CD8-positive, alpha-beta memory T cell (primary cell): ENCODE measurements at regions not wholly inside any gene's neighbourhood (a gene's known extent, or its start where the extent isn't known, plus 50 kb on each side); places are given as distances from the start of the nearest gene placed in this dataset.
A peak's percentile ranks its signal among the peaks of the same experiment; 100 is the strongest.

Source experiments
- CTCF ChIA-PET: fragments of 350-600 bp; sonication (Branson Sonifier 250); formaldehyde crosslinking; loops from one replicate; lab custom pipeline; 2021; ENCODE audit warnings: antibody characterized with exemption; lab: Charles Lee
- POLR2A ChIA-PET: fragments of 350-600 bp; sonication (Branson Sonifier 250); formaldehyde crosslinking; loops from one replicate; lab custom pipeline; 2021; ENCODE audit warnings: antibody characterized with exemption; lab: Charles Lee
- DNase-seq, 5 donors: peaks; one replicate each; pipeline versions ENCODE4 v3.0.0 to v3.0.0-alpha.2; 2020 to 2022; ENCODE audit warnings: mixed read lengths in 1 of 5
- H3K27ac ChIP-seq: one replicate; pipeline ENCODE4 v1.7.0; 2013; ENCODE audit warnings: low read depth, mild to moderate bottlenecking, low read length, moderate library complexity
- H3K27me3 ChIP-seq: 2 replicates; pipeline ENCODE4 v1.7.0; 2013; ENCODE audit warnings: low read length, mild to moderate bottlenecking; ENCODE audit not compliant: insufficient read depth, poor library complexity, severe bottlenecking
- H3K36me3 ChIP-seq: 2 replicates; pipeline ENCODE4 v1.7.0; 2013; ENCODE audit warnings: mild to moderate bottlenecking, low read length, moderate library complexity; ENCODE audit not compliant: insufficient read depth
- H3K4me1 ChIP-seq: 2 replicates; pipeline ENCODE4 v1.7.0; 2013; ENCODE audit warnings: mild to moderate bottlenecking, low read length, moderate library complexity; ENCODE audit not compliant: insufficient read depth
- H3K4me3 ChIP-seq: 2 replicates; pipeline ENCODE4 v1.7.0; 2013; ENCODE audit warnings: mild to moderate bottlenecking, low read length
- H3K9me3 ChIP-seq: 2 replicates; pipeline ENCODE4 v1.7.0; 2013; ENCODE audit warnings: mild to moderate bottlenecking, low read length
- H3K27ac Mint-ChIP-seq, 8 donors: one replicate each; pipeline ENCODE4 v1.8.0; 2020 to 2021; ENCODE audit warnings: mixed read lengths in 8 of 8, mild to moderate bottlenecking in 6 of 8, inconsistent platforms in 3 of 8, moderate library complexity in 3 of 8
- H3K27me3 Mint-ChIP-seq, 2 donors: one replicate each; pipeline ENCODE4 v1.8.0; 2020 to 2021; ENCODE audit warnings: mixed read lengths in 2 of 2, mild to moderate bottlenecking in 1 of 2, moderate library complexity in 1 of 2
- H3K36me3 Mint-ChIP-seq, 3 donors: one replicate each; pipeline ENCODE4 v1.8.0; 2020 to 2021; ENCODE audit warnings: mixed read lengths in 3 of 3, inconsistent platforms in 1 of 3, mild to moderate bottlenecking in 1 of 3
- H3K4me1 Mint-ChIP-seq, 3 donors: one replicate each; pipeline ENCODE4 v1.8.0; 2020 to 2021; ENCODE audit warnings: mixed read lengths in 3 of 3, inconsistent platforms in 1 of 3, mild to moderate bottlenecking in 1 of 3
- H3K4me3 Mint-ChIP-seq, 7 donors: one replicate each; pipeline ENCODE4 v1.8.0; 2020 to 2021; ENCODE audit warnings: mixed read lengths in 7 of 7, mild to moderate bottlenecking in 6 of 7, moderate library complexity in 4 of 7, inconsistent platforms in 2 of 7
- H3K9me3 Mint-ChIP-seq, 5 donors: one replicate each; pipeline ENCODE4 v1.8.0; 2020 to 2022; ENCODE audit warnings: mixed read lengths in 5 of 5, mild to moderate bottlenecking in 3 of 5, moderate library complexity in 2 of 5, inconsistent platforms in 1 of 5

DNA sequence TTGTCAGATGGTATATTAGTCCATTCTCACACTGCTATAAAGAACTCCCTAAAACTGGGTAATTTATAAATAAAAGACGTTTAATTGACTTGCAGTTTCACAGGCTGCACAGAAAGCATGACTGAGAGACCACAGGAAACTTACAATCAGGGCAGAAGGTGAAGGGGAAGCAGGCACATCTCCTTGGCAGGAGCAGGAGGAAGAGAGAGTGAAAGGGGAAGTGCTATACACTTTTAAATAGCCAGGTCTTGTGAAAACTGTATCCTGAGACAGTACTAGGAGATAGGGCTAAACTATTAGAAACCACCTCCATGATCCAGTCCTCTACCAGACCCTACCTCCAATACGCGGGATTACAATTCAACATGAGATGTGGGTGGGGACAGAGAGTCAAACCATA lies 193.9 kb upstream of the KCNG1 start:
- Histone ChIP-seq H3K4me3 (no peak overlapping the region), H3K36me3 (no peaks in the 10 kb centered on the region), H3K27ac (no peak overlapping the region), H3K27me3 (no peaks in the 10 kb centered on the region), H3K9me3 (no peaks in the 10 kb centered on the region), H3K4me1 (no peaks in the 10 kb centered on the region)
- CTCF ChIA-PET: no interaction called here
- Mint-ChIP-seq H3K27ac (no peak overlapping the region), H3K4me1 (peaks cover 8 to 10% (median 9%) of the 10 kb centered on the region in 3 donors), H3K27me3 (peaks cover 57 to 81% of the 10 kb centered on the region in 2 donors), H3K9me3 (peaks cover 0 to 16% (median 5%) of the 10 kb centered on the region in 5 donors), H3K36me3 (peaks cover 0 to 15% (median 0%) of the 10 kb centered on the region in 3 donors), H3K4me3 (no peak overlapping the region)
- POLR2A ChIA-PET: no interaction called here
- no peak for DNase-seq

DNA sequence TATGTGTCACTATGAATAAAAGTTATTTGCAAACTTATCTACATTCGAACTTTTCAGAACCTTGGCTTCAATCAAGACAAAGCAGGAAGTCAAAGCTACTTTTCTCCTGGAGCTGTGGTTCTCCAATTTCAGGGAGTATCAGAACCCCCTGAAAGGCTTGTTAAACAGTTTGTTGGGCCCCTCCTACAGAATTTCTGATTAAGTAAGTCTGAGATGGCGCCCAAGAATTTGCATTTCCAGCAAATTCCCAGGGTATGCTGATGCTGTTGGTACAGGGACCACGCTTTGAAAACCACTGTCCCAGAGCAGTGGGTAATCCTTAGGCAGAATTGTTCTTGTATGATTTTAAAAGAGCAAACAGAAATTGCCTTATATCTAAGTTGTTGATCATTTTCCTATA lies 189.9 kb upstream of the KCNG1 start:
- Mint-ChIP-seq H3K4me1 (no peaks in the 10 kb centered on the region), H3K9me3 (peaks cover 0 to 13% (median 5%) of the 10 kb centered on the region in 5 donors), H3K4me3 (no peak overlapping the region), H3K36me3 (peaks cover 0 to 15% (median 0%) of the 10 kb centered on the region in 3 donors), H3K27ac (no peak overlapping the region), H3K27me3 (peaks cover 44 to 78% of the 10 kb centered on the region in 2 donors)
- no peaks in the 10 kb centered on the region for H3K4me1 ChIP-seq
- H3K9me3 ChIP-seq: no peaks in the 10 kb centered on the region
- H3K27ac ChIP-seq: no peak overlapping the region
- H3K36me3 ChIP-seq: no peaks in the 10 kb centered on the region
- H3K27me3 ChIP-seq: no peaks in the 10 kb centered on the region
- ChIA-PET POLR2A (no interaction called here), CTCF (no interaction called here)
- DNase-seq: no peak
- no peak overlapping the region for H3K4me3 ChIP-seq

DNA sequence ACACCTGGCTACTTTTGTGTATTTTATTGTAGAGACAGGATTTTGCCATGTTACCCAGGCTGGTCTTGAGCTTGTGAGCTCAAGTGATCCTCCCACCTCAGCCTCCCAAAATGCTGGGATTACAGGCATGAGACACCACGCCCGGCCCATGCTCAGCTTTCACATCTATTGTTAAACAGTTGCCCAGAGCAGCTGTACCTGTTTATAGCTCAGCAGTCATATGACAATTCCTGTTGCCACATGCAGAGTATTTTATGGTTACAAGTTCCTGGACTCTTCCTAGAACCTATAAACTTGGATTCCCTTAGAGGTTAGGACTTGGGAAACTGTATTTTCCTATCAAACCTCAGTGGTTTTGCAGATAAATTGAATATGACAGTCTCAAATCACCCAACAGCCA lies 188.3 kb upstream of the KCNG1 start:
- no peak overlapping the region for H3K27ac ChIP-seq
- Mint-ChIP-seq H3K4me1 (no peaks in the 10 kb centered on the region), H3K9me3 (no peaks in the 10 kb centered on the region), H3K36me3 (peaks cover 0 to 4% (median 0%) of the 10 kb centered on the region in 3 donors), H3K27me3 (peaks cover 32 to 74% of the 10 kb centered on the region in 2 donors), H3K4me3 (no peak overlapping the region), H3K27ac (no peak overlapping the region)
- no peak for DNase-seq
- no peaks in the 10 kb centered on the region for H3K9me3 ChIP-seq
- no peaks in the 10 kb centered on the region for H3K27me3 ChIP-seq
- no peaks in the 10 kb centered on the region for H3K36me3 ChIP-seq
- no peaks in the 10 kb centered on the region for H3K4me1 ChIP-seq
- CTCF ChIA-PET: no interaction called here
- POLR2A ChIA-PET: no interaction called here
- no peak overlapping the region for H3K4me3 ChIP-seq

DNA sequence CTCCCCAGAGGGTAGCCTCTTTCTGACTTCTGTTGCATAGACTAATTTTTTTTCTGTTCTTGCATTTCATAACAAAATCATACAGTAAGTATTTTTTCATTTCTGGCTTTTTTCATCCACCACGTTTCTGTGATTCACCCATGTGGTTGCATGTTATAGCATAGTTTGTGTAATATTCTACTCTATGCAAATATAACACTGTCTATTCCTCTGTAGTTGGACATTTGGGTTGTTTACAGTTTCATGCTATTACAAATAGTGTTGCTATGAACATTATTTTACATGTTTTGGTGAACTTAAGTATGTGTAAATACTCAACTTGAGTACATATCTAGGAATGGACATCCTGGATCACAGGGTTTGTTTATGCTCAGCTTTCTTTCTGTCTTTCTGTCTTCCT lies 187.2 kb upstream of the KCNG1 start:
- H3K27ac ChIP-seq: no peak overlapping the region
- no peak overlapping the region for H3K4me3 ChIP-seq
- H3K9me3 ChIP-seq: no peaks in the 10 kb centered on the region
- Mint-ChIP-seq H3K9me3 (no peaks in the 10 kb centered on the region), H3K36me3 (peaks cover 0 to under 1% (median 0%) of the 10 kb centered on the region in 3 donors), H3K4me1 (no peaks in the 10 kb centered on the region), H3K27me3 (peaks cover 25 to 65% of the 10 kb centered on the region in 2 donors), H3K4me3 (no peak overlapping the region), H3K27ac (no peak overlapping the region)
- CTCF ChIA-PET: no interaction called here
- H3K27me3 ChIP-seq: no peaks in the 10 kb centered on the region
- H3K36me3 ChIP-seq: no peaks in the 10 kb centered on the region
- no peaks in the 10 kb centered on the region for H3K4me1 ChIP-seq
- POLR2A ChIA-PET: interaction anchor here (0.6 kb wide), 1 partner anchor 23 kb away, joined by 5 read pairs; no protein-coding TSS in a partner anchor
- no peak for DNase-seq

DNA sequence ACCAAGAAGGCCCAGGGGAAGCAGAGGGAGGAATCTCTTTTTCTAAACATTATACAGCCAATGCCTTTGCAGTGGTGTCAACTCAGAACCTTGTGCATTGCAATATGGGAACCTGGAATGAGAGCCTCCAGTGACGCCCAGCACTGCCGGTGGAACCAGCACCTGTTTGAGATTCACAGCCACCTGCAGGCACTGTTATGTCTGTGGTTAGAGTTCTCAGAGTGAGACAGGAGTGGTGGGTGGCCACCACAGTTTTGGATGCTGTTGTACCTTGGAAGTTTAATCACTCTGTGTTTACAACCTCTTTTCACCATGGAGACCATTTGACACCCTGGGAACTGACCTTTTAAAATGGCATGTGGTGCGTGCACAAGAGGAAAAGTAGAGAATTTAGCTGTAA lies 185.3 kb upstream of the KCNG1 start:
- Mint-ChIP-seq H3K27me3 (peaks cover 14 to 55% of the 10 kb centered on the region in 2 donors), H3K4me3 (no peak overlapping the region), H3K36me3 (no peaks in the 10 kb centered on the region), H3K9me3 (no peaks in the 10 kb centered on the region), H3K4me1 (no peaks in the 10 kb centered on the region), H3K27ac (no peak overlapping the region)
- Histone ChIP-seq H3K4me3 (no peak overlapping the region), H3K9me3 (no peaks in the 10 kb centered on the region), H3K4me1 (no peaks in the 10 kb centered on the region), H3K36me3 (no peaks in the 10 kb centered on the region), H3K27ac (no peak overlapping the region), H3K27me3 (no peaks in the 10 kb centered on the region)
- ChIA-PET POLR2A (no interaction called here), CTCF (no interaction called here)
- no peak for DNase-seq

DNA sequence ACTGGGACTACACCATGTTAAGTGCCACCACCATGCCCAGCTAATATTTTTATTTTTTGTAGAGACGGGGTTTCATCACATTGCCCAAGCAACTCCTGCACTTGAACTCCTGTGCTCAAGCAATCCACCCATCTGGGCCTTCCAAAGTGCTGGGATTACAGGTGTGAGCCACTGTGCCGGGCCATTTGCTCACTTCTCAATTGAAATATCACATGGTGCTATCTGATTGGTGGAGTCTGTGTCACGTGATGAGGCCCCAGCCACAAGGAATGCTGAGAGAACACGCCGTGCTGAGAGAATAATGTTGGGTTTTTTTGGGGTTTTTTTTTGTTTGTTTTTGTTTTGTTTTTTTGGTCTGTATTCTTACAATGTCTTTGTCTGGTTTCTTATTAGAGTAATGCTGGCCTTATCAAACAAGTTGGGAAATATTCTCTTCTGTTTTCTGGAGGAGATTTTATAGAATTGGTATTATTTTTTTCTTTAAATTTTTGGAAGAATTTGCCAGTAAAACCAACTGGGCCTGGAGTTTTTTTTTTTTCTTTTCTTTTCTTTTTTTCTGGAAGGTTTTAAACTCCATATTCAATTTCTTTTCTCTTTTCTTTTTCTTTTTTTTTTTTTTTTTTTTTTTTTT lies 183.2 kb upstream of the KCNG1 start:
- H3K27ac Mint-ChIP-seq: peak overlapping the region in 1 of 8 donors; percentile 20
- H3K27ac ChIP-seq: no peak overlapping the region
- no peak for DNase-seq
- no peak overlapping the region for H3K4me3 ChIP-seq
- no peaks in the 10 kb centered on the region for H3K4me1 Mint-ChIP-seq
- no peaks in the 10 kb centered on the region for H3K36me3 ChIP-seq
- no peaks in the 10 kb centered on the region for H3K27me3 ChIP-seq
- ChIA-PET POLR2A (no interaction called here), CTCF (no interaction called here)
- no peak overlapping the region for H3K4me3 Mint-ChIP-seq
- H3K27me3 Mint-ChIP-seq: peaks cover 11 to 56% of the 10 kb centered on the region in 2 donors
- H3K9me3 Mint-ChIP-seq: no peaks in the 10 kb centered on the region
- no peaks in the 10 kb centered on the region for H3K4me1 ChIP-seq
- H3K9me3 ChIP-seq: no peaks in the 10 kb centered on the region
- no peaks in the 10 kb centered on the region for H3K36me3 Mint-ChIP-seq

DNA sequence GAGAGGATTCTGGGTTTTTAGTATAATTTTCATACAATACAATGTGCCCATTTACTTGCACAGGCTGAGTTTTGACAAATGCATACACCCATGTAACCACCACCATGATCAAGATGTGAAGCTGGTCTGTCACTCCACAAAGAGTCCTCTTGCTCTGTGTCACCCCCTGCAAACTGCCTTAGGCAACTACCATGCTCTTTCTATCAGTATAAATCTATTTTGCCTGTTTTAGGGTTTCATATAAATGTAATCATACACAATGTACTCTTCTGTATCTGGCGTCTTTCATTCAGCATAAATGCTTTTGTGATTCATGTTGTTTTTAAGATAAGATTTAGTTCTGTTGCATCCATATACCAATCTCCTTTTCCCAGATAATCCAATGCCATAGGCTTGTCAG lies 181.9 kb upstream of the KCNG1 start:
- ChIA-PET POLR2A (no interaction called here), CTCF (no interaction called here)
- H3K36me3 Mint-ChIP-seq: no peaks in the 10 kb centered on the region
- peaks cover 11 to 50% of the 10 kb centered on the region in 2 donors for H3K27me3 Mint-ChIP-seq
- H3K4me1 Mint-ChIP-seq: no peaks in the 10 kb centered on the region
- DNase-seq: no peak
- H3K27ac ChIP-seq: no peak overlapping the region
- no peaks in the 10 kb centered on the region for H3K36me3 ChIP-seq
- H3K4me1 ChIP-seq: no peaks in the 10 kb centered on the region
- no peaks in the 10 kb centered on the region for H3K9me3 ChIP-seq
- H3K27ac Mint-ChIP-seq: no peak overlapping the region
- H3K4me3 ChIP-seq: no peak overlapping the region
- no peak overlapping the region for H3K4me3 Mint-ChIP-seq
- no peaks in the 10 kb centered on the region for H3K9me3 Mint-ChIP-seq
- no peaks in the 10 kb centered on the region for H3K27me3 ChIP-seq

DNA sequence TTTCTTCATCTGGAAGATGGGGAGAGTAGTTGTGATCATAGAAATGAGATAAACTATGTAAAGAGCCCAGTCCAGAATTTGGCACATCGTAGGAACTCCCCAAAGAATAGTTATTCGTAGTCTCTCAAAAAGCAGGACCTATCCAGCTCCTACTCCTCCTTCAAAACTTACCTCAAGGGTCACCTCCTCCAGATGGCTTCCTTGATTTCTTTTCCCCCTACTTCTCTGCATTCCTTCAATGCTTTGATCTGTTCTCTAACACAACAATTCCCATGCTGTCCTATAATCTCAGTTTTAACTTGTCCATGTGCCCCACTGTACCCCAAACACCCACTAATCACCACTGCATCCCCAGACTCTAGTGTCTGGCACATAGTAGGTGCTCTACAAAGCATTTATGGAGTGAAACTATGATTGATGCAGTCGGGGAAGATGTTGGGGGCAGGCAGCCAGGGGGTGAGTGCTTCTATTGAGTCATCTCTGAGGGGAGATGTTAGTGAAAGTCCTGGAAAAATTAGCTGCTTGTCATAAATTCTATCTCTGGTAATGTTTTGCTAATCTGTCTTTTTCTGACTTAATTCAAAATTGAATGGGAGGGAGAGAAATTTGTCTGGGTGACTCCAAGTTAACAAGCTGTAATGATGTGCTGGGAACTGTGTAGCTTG lies 181.3 kb upstream of the KCNG1 start:
- peaks cover 13 to 54% of the 10 kb centered on the region in 2 donors for H3K27me3 Mint-ChIP-seq
- no peak for DNase-seq
- no peaks in the 10 kb centered on the region for H3K27me3 ChIP-seq
- no peak overlapping the region for H3K4me3 Mint-ChIP-seq
- H3K27ac ChIP-seq: no peak overlapping the region
- H3K36me3 Mint-ChIP-seq: no peaks in the 10 kb centered on the region
- ChIA-PET POLR2A (no interaction called here), CTCF (no interaction called here)
- no peak overlapping the region for H3K27ac Mint-ChIP-seq
- H3K9me3 ChIP-seq: no peaks in the 10 kb centered on the region
- no peaks in the 10 kb centered on the region for H3K36me3 ChIP-seq
- H3K4me1 Mint-ChIP-seq: no peaks in the 10 kb centered on the region
- H3K4me1 ChIP-seq: no peaks in the 10 kb centered on the region
- H3K4me3 ChIP-seq: no peak overlapping the region
- H3K9me3 Mint-ChIP-seq: no peaks in the 10 kb centered on the region
